Body of pancreas (tissue), 4 donors: ENCODE measurements at regions not wholly inside any gene's neighbourhood (a gene's known extent, or its start where the extent isn't known, plus 50 kb on each side); places are given as distances from the start of the nearest gene placed in this dataset.

Source experiments
- ATAC-seq: fragments of 150-250 bp; one replicate; pipeline ENCODE4 v1.9.1; 2016
- DNase-seq, 4 donors: peaks; one replicate each; pipeline ENCODE4 v3.0.0-alpha.2; 2019
- H3K27ac ChIP-seq, 4 donors: fragments of 200-600 bp; sonication (generic); 1 replicate in 3 of 4; 2 replicates in 1 of 4; pipeline versions ENCODE4 v1.5.1 to v1.6.1; 2016 to 2019; ENCODE audit warnings: mild to moderate bottlenecking in 1 of 4, mixed read lengths in 1 of 4, moderate library complexity in 1 of 4
- H3K27me3 ChIP-seq, 2 donors: fragments of 200-600 bp; sonication (generic); one replicate each; pipeline ENCODE4 v1.6.0; 2016; ENCODE audit warnings: mild to moderate bottlenecking in 1 of 2
- H3K36me3 ChIP-seq, 2 donors: fragments of 200-600 bp; sonication (generic); replicated peaks in 1 of 2; 2 replicates each; pipeline ENCODE4 v1.5.1; 2016; ENCODE audit warnings: low read depth in 2 of 2; ENCODE audit not compliant: insufficient read depth in 1 of 2
- H3K4me1 ChIP-seq: fragments of 200-600 bp; sonication (generic); one replicate; pipeline ENCODE4 v1.6.0; 2016
- H3K4me3 ChIP-seq, 2 donors: fragments of 200-600 bp; sonication (generic); 1 replicate in 1 of 2; 2 replicates in 1 of 2; pipeline ENCODE4 v1.5.1; 2016 to 2019
- H3K9me3 ChIP-seq, 3 donors: fragments of 200-600 bp; sonication (generic); 1 replicate in 2 of 3; 2 replicates in 1 of 3; pipeline ENCODE4 v1.5.1; 2016
- CTCF ChIP-seq, 7 experiments: fragments of 450-650 bp in 4 of 7; fragments of 200-600 bp in 3 of 7; sonication (generic) in 3 of 7; IDR thresholded peaks; one replicate each; pipeline ENCODE4 v1.5.1; 2016 to 2019; ENCODE audit warnings: antibody characterized with exemption in 7 of 7
- POLR2A ChIP-seq, 3 donors: fragments of 450-650 bp; IDR thresholded peaks; one replicate each; pipeline ENCODE4 v1.6.1; 2016; ENCODE audit warnings: antibody characterized with exemption in 3 of 3, mild to moderate bottlenecking in 2 of 3
- WGBS, 2 donors: methylation state at CpG; one replicate each; pipeline ENCODE4 v1.1.5; 2017; 5-methylcytosine and 5-hydroxymethylcytosine counted together
- intact Hi-C: fragments of 100-400 bp; cut with DNase I; formaldehyde crosslinking; loops from one replicate; pipeline ENCODE4 v1.15.1; 2023

GRCh38 chr6:103193413-103193812 lies 1666.3 kb downstream of the HACE1 start:
- no peak for DNase-seq
- H3K36me3 ChIP-seq = no peaks in the 10 kb centered on the region
- H3K4me3 ChIP-seq = no peak overlapping the region
- TF ChIP-seq POLR2A (IDR thresholded peaks at IDR 0.05) = no peak
- no peak for TF ChIP-seq CTCF (IDR thresholded peaks at IDR 0.05)
- no peaks in the 10 kb centered on the region for H3K27me3 ChIP-seq
- 44 to 57% methylated on average over 3 of the region's 3 CpGs for WGBS, 2 donors
- ATAC-seq = no peak
- intact Hi-C loops = no loop called here
- H3K27ac ChIP-seq = no peak overlapping the region
- H3K4me1 ChIP-seq = no peaks in the 10 kb centered on the region
- H3K9me3 ChIP-seq = no peaks in the 10 kb centered on the region

- no peak for TF ChIP-seq CTCF (IDR thresholded peaks at IDR 0.05)
- no peak for TF ChIP-seq POLR2A (IDR thresholded peaks at IDR 0.05)
- Histone ChIP-seq H3K4me1 (no peaks in the 10 kb centered on the region), H3K36me3 (no peaks in the 10 kb centered on the region), H3K27ac (no peak overlapping the region), H3K27me3 (no peaks in the 10 kb centered on the region), H3K4me3 (no peak overlapping the region), H3K9me3 (no peaks in the 10 kb centered on the region)
- ATAC-seq = no peak
- 28 to 47% methylated on average over 2 of the region's 2 CpGs for WGBS, 2 donors
- no peak for DNase-seq
- intact Hi-C loops = no loop called here
Measured at GRCh38 chr6:103191391-103192093, 1668.2 kb downstream of the HACE1 start.

GRCh38 chr6:103184776-103185175 lies 1674.9 kb downstream of the HACE1 start:
- intact Hi-C loops = no loop called here
- Histone ChIP-seq H3K27ac (no peak overlapping the region), H3K9me3 (no peaks in the 10 kb centered on the region), H3K4me3 (no peak overlapping the region), H3K36me3 (no peaks in the 10 kb centered on the region), H3K27me3 (no peaks in the 10 kb centered on the region), H3K4me1 (no peaks in the 10 kb centered on the region)
- 74 to 81% methylated on average over 3 of the region's 3 CpGs for WGBS, 2 donors
- no peak for DNase-seq
- no peak for TF ChIP-seq POLR2A (IDR thresholded peaks at IDR 0.05)
- no peak for ATAC-seq

GRCh38 chr6:103183831-103184411 lies 1675.8 kb downstream of the HACE1 start:
- Histone ChIP-seq H3K27me3 (no peaks in the 10 kb centered on the region), H3K36me3 (no peaks in the 10 kb centered on the region), H3K4me1 (no peaks in the 10 kb centered on the region), H3K4me3 (no peak overlapping the region), H3K9me3 (no peaks in the 10 kb centered on the region), H3K27ac (no peak overlapping the region)
- TF ChIP-seq POLR2A (IDR thresholded peaks at IDR 0.05) (no peak), CTCF (IDR thresholded peaks at IDR 0.05) (no peak)
- intact Hi-C loops = no loop called here
- DNase-seq = no peak
- ATAC-seq = no peak
- 57% methylated on average over 3 of the region's 3 CpGs; no CpG with 5 or more reads in 1 of the 2 donors for WGBS, 2 donors

GRCh38 chr6:103178193-103178592 lies 1681.5 kb downstream of the HACE1 start:
- no peaks in the 10 kb centered on the region for H3K36me3 ChIP-seq
- no peaks in the 10 kb centered on the region for H3K9me3 ChIP-seq
- DNase-seq = no peak
- TF ChIP-seq CTCF (IDR thresholded peaks at IDR 0.05) = no peak
- TF ChIP-seq POLR2A (IDR thresholded peaks at IDR 0.05) = no peak
- intact Hi-C loops = no loop called here
- H3K27ac ChIP-seq = no peak overlapping the region
- no peak for ATAC-seq
- H3K4me3 ChIP-seq = no peak overlapping the region
- 36 to 53% methylated on average over 1 of the region's 1 CpG for WGBS, 2 donors
- H3K27me3 ChIP-seq = no peaks in the 10 kb centered on the region
- H3K4me1 ChIP-seq = no peaks in the 10 kb centered on the region
